Stomach smooth muscle (tissue), 2 donors: ENCODE measurements at regions not wholly inside any gene's neighbourhood (a gene's known extent, or its start where the extent isn't known, plus 50 kb on each side); places are given as distances from the start of the nearest gene placed in this dataset.

Experiments used
- H3K27ac ChIP-seq: one replicate; pipeline ENCODE4 v1.7.0; 2013; ENCODE audit warnings: mild to moderate bottlenecking, low read length, inconsistent platforms
- H3K27me3 ChIP-seq, 2 donors: one replicate each; pipeline ENCODE4 v1.7.0; 2013; ENCODE audit warnings: low read length in 2 of 2; ENCODE audit not compliant: insufficient read depth in 2 of 2, control insufficient read depth in 1 of 2
- H3K36me3 ChIP-seq, 2 donors: one replicate each; pipeline ENCODE4 v1.7.0; 2013; ENCODE audit warnings: low read length in 2 of 2; ENCODE audit not compliant: control insufficient read depth in 2 of 2, insufficient read depth in 2 of 2
- H3K4me1 ChIP-seq: one replicate; pipeline ENCODE4 v1.7.0; 2013; ENCODE audit warnings: low read length; ENCODE audit not compliant: control insufficient read depth, insufficient read depth
- H3K4me3 ChIP-seq, 2 donors: one replicate each; pipeline ENCODE4 v1.7.0; 2013; ENCODE audit warnings: low read length in 2 of 2
- H3K9ac ChIP-seq, 2 donors: one replicate each; pipeline ENCODE4 v1.7.0; 2013; ENCODE audit warnings: low read length in 2 of 2, mild to moderate bottlenecking in 1 of 2
- H3K9me3 ChIP-seq, 2 donors: one replicate each; pipeline ENCODE4 v1.7.0; 2013; ENCODE audit warnings: low read length in 2 of 2; ENCODE audit not compliant: control insufficient read depth in 2 of 2
- donor health status: healthy.
- donor health status: Pancreatic carcinoma.

GRCh38 chr5:97427235-97427634 lies 244.2 kb upstream of the RIOK2 start:
- no peaks in the 10 kb centered on the region for H3K27me3 ChIP-seq
- no peak overlapping the region for H3K27ac ChIP-seq
- no peaks in the 10 kb centered on the region for H3K4me1 ChIP-seq
- H3K4me3 ChIP-seq = no peak overlapping the region
- H3K9me3 ChIP-seq = no peaks in the 10 kb centered on the region
- no peaks in the 10 kb centered on the region for H3K36me3 ChIP-seq
- no peak overlapping the region for H3K9ac ChIP-seq

GRCh38 chr5:97434021-97434420 lies 251.0 kb upstream of the RIOK2 start:
- no peak overlapping the region for H3K27ac ChIP-seq
- H3K9me3 ChIP-seq = no peaks in the 10 kb centered on the region
- no peaks in the 10 kb centered on the region for H3K4me1 ChIP-seq
- no peaks in the 10 kb centered on the region for H3K27me3 ChIP-seq
- no peaks in the 10 kb centered on the region for H3K36me3 ChIP-seq
- H3K9ac ChIP-seq = no peak overlapping the region
- H3K4me3 ChIP-seq = no peak overlapping the region

GRCh38 chr5:97436405-97436804 lies 253.4 kb upstream of the RIOK2 start:
- Histone ChIP-seq H3K9me3 (no peaks in the 10 kb centered on the region), H3K27ac (no peak overlapping the region), H3K9ac (no peak overlapping the region), H3K4me1 (no peaks in the 10 kb centered on the region), H3K36me3 (no peaks in the 10 kb centered on the region), H3K27me3 (no peaks in the 10 kb centered on the region), H3K4me3 (no peak overlapping the region)

- Histone ChIP-seq H3K9ac (no peak overlapping the region), H3K4me3 (no peak overlapping the region), H3K27ac (no peak overlapping the region), H3K27me3 (no peaks in the 10 kb centered on the region), H3K4me1 (no peaks in the 10 kb centered on the region), H3K9me3 (peaks cover 0 to 4% of the 10 kb centered on the region in 2 donors), H3K36me3 (no peaks in the 10 kb centered on the region)
These were observed 260.7 kb upstream of the RIOK2 start for GRCh38 chr5:97443740-97444139.

- Histone ChIP-seq H3K36me3 (no peaks in the 10 kb centered on the region), H3K9ac (no peak overlapping the region), H3K27me3 (no peaks in the 10 kb centered on the region), H3K27ac (no peak overlapping the region), H3K9me3 (peaks cover 0 to 4% of the 10 kb centered on the region in 2 donors), H3K4me3 (no peak overlapping the region), H3K4me1 (no peaks in the 10 kb centered on the region)
These were observed 266.1 kb upstream of the RIOK2 start for GRCh38 chr5:97449172-97449571.

- no peak overlapping the region for H3K9ac ChIP-seq
- H3K9me3 ChIP-seq = no peaks in the 10 kb centered on the region
- no peak overlapping the region for H3K4me3 ChIP-seq
- no peaks in the 10 kb centered on the region for H3K4me1 ChIP-seq
- no peaks in the 10 kb centered on the region for H3K36me3 ChIP-seq
- no peak overlapping the region for H3K27ac ChIP-seq
- no peaks in the 10 kb centered on the region for H3K27me3 ChIP-seq
These were observed 269.6 kb upstream of the RIOK2 start for GRCh38 chr5:97452646-97453045.

- no peaks in the 10 kb centered on the region for H3K27me3 ChIP-seq
These were observed 270.2 kb upstream of the RIOK2 start for GRCh38 chr5:97453263-97453662.

GRCh38 chr5:97454015-97454414 lies 271.0 kb upstream of the RIOK2 start:
- Histone ChIP-seq H3K27me3 (no peaks in the 10 kb centered on the region), H3K36me3 (no peaks in the 10 kb centered on the region), H3K4me1 (no peaks in the 10 kb centered on the region), H3K9me3 (no peaks in the 10 kb centered on the region), H3K27ac (no peak overlapping the region), H3K4me3 (no peak overlapping the region), H3K9ac (no peak overlapping the region)

More at GRCh38 chr5:97453263-97453662, 270.2 kb upstream of the RIOK2 start:
- Histone ChIP-seq H3K9me3 (no peaks in the 10 kb centered on the region), H3K36me3 (no peaks in the 10 kb centered on the region), H3K4me3 (no peak overlapping the region), H3K4me1 (no peaks in the 10 kb centered on the region), H3K9ac (no peak overlapping the region), H3K27ac (no peak overlapping the region)

- Histone ChIP-seq H3K36me3 (no peaks in the 10 kb centered on the region), H3K9me3 (no peaks in the 10 kb centered on the region), H3K4me1 (no peaks in the 10 kb centered on the region)
These were observed 272.9 kb upstream of the RIOK2 start for GRCh38 chr5:97455996-97456395.

GRCh38 chr5:97458851-97459250 lies 275.8 kb upstream of the RIOK2 start:
- Histone ChIP-seq H3K4me3 (no peak overlapping the region), H3K9me3 (no peaks in the 10 kb centered on the region), H3K4me1 (no peaks in the 10 kb centered on the region), H3K9ac (no peak overlapping the region), H3K27me3 (no peaks in the 10 kb centered on the region), H3K36me3 (no peaks in the 10 kb centered on the region), H3K27ac (no peak overlapping the region)

More at GRCh38 chr5:97455996-97456395, 272.9 kb upstream of the RIOK2 start:
- no peaks in the 10 kb centered on the region for H3K27me3 ChIP-seq
- H3K9ac ChIP-seq = no peak overlapping the region
- H3K27ac ChIP-seq = no peak overlapping the region
- no peak overlapping the region for H3K4me3 ChIP-seq

GRCh38 chr5:97471951-97472350 lies 288.9 kb upstream of the RIOK2 start:
- no peaks in the 10 kb centered on the region for H3K36me3 ChIP-seq
- H3K4me1 ChIP-seq = no peaks in the 10 kb centered on the region

More at GRCh38 chr5:97471951-97472350, 288.9 kb upstream of the RIOK2 start:
- Histone ChIP-seq H3K27ac (no peak overlapping the region), H3K9ac (no peak overlapping the region), H3K27me3 (no peaks in the 10 kb centered on the region), H3K4me3 (no peak overlapping the region), H3K9me3 (no peaks in the 10 kb centered on the region)
